T-cell (primary cell): ENCODE measurements at regions not wholly inside any gene's neighbourhood (a gene's known extent, or its start where the extent isn't known, plus 50 kb on each side); places are given as distances from the start of the nearest gene placed in this dataset.
A peak's percentile ranks its signal among the peaks of the same experiment; 100 is the strongest.

ENCODE experiments used
- ATAC-seq, 4 experiments: fragments of 200-7000 bp in 3 of 4; fragments of 150-1000 bp in 1 of 4; cut with Tn5 transposase; replicated peaks in 1 of 4; 1 replicate in 3 of 4; 2 replicates in 1 of 4; pipeline ENCODE4 v1.10.0; 2021; ENCODE audit warnings: moderate library complexity in 3 of 4, mild to moderate bottlenecking in 2 of 4, moderate number of reproducible peaks in 1 of 4
- CTCF ChIA-PET, 2 donors: fragments of 300-600 bp; sonication (Branson Sonifier 250); formaldehyde crosslinking; loops; one replicate each; lab custom pipeline; 2022; ENCODE audit warnings: antibody characterized with exemption in 2 of 2; lab: Charles Lee
- POLR2A ChIA-PET, 2 donors: fragments of 300-600 bp; sonication (Branson Sonifier 250); formaldehyde crosslinking; loops; one replicate each; lab custom pipeline; 2022; ENCODE audit warnings: antibody characterized with exemption in 2 of 2; lab: Charles Lee
- DNase-seq, 35 experiments: peaks; one replicate each; pipeline versions ENCODE4 v3.0.0 to v3.0.0-alpha.2; 2013 to 2023
- H3K27ac ChIP-seq: one replicate; pipeline ENCODE4 v1.5.1; 2013; ENCODE audit warnings: low read length
- H3K27me3 ChIP-seq, 2 experiments: replicated peaks in 1 of 2; 1 replicate in 1 of 2; 2 replicates in 1 of 2; pipeline versions ENCODE4 v1.6.1 to v1.7.0; 2013; ENCODE audit warnings: low read length in 1 of 2, mixed read lengths in 1 of 2; ENCODE audit not compliant: control insufficient read depth in 2 of 2, insufficient read depth in 2 of 2; ENCODE audit errors: extremely low read depth in 1 of 2
- H3K36me3 ChIP-seq, 2 donors: 1 replicate in 1 of 2; 2 replicates in 1 of 2; pipeline versions ENCODE4 v1.6.1 to v1.7.0; 2013; ENCODE audit warnings: low read length in 1 of 2; ENCODE audit not compliant: control insufficient read depth in 2 of 2, insufficient read depth in 1 of 2; ENCODE audit errors: extremely low read depth in 1 of 2
- H3K4me1 ChIP-seq, 2 experiments: 1 replicate in 1 of 2; 2 replicates in 1 of 2; pipeline versions ENCODE4 v1.6.1 to v1.7.0; 2013; ENCODE audit warnings: low read length in 2 of 2, mixed read lengths in 1 of 2; ENCODE audit not compliant: insufficient read depth in 2 of 2, control insufficient read depth in 1 of 2; ENCODE audit errors: extremely low read depth in 1 of 2
- H3K4me3 ChIP-seq, 2 donors: 1 replicate in 1 of 2; 2 replicates in 1 of 2; pipeline versions ENCODE4 v1.5.1 to v1.7.0; 2013; ENCODE audit warnings: mild to moderate bottlenecking in 2 of 2, low read length in 1 of 2, moderate library complexity in 1 of 2; ENCODE audit not compliant: control insufficient read depth in 1 of 2; ENCODE audit errors: extremely low read depth in 1 of 2
- H3K9me3 ChIP-seq: 2 replicates; pipeline ENCODE4 v1.7.0; 2013
- H3K27ac Mint-ChIP-seq, 2 donors: one replicate each; pipeline ENCODE4 v1.8.0; 2020 to 2021; ENCODE audit warnings: mild to moderate bottlenecking in 2 of 2, mixed read lengths in 2 of 2
- H3K27me3 Mint-ChIP-seq, 2 donors: one replicate each; pipeline ENCODE4 v1.8.0; 2021 to 2022; ENCODE audit warnings: mixed read lengths in 2 of 2
- H3K36me3 Mint-ChIP-seq: one replicate; pipeline ENCODE4 v1.8.0; 2021; ENCODE audit warnings: mixed read lengths
- H3K4me1 Mint-ChIP-seq, 3 donors: one replicate each; pipeline ENCODE4 v1.8.0; 2020 to 2022; ENCODE audit warnings: mixed read lengths in 3 of 3, mild to moderate bottlenecking in 1 of 3
- H3K4me3 Mint-ChIP-seq, 3 donors: one replicate each; pipeline ENCODE4 v1.8.0; 2020 to 2022; ENCODE audit warnings: mild to moderate bottlenecking in 3 of 3, mixed read lengths in 3 of 3, moderate library complexity in 3 of 3
- H3K9me3 Mint-ChIP-seq, 3 donors: one replicate each; pipeline ENCODE4 v1.8.0; 2020 to 2022; ENCODE audit warnings: mixed read lengths in 3 of 3
- WGBS: methylation state at CpG from one replicate; pipeline ENCODE4 v1.1.5; 2013; ENCODE audit warnings: missing lambda C conversion rate; ENCODE audit not compliant: insufficient coverage; 5-methylcytosine and 5-hydroxymethylcytosine counted together

- WGBS: 86% methylated on average over 15 of the region's 18 CpGs
- H3K27me3 ChIP-seq: peaks cover 0 to 20% of the 10 kb centered on the region in 2 experiments
- ATAC-seq: no peak
- H3K9me3 ChIP-seq: no peaks in the 10 kb centered on the region
- H3K27ac Mint-ChIP-seq: no peak overlapping the region
- no peaks in the 10 kb centered on the region for H3K9me3 Mint-ChIP-seq
- CTCF ChIA-PET: no interaction called here
- H3K4me1 ChIP-seq: peaks cover 0 to 12% of the 10 kb centered on the region in 2 experiments
- H3K36me3 Mint-ChIP-seq: no peaks in the 10 kb centered on the region
- DNase-seq: no peak
- peaks cover 8 to 19% (median 16%) of the 10 kb centered on the region in 3 donors for H3K4me1 Mint-ChIP-seq
- no peak overlapping the region for H3K4me3 Mint-ChIP-seq
- H3K27me3 Mint-ChIP-seq: peaks cover 4 to 16% of the 10 kb centered on the region in 2 donors
- H3K27ac ChIP-seq: no peak overlapping the region
- POLR2A ChIA-PET: no interaction called here
- no peak overlapping the region for H3K4me3 ChIP-seq
- no peaks in the 10 kb centered on the region for H3K36me3 ChIP-seq
Observed at GRCh38 chr12:34215213-34215892, 193.1 kb downstream of the ALG10 start.

- no peak overlapping the region for H3K4me3 Mint-ChIP-seq
Observed at GRCh38 chr12:34215893-34216285, 193.6 kb downstream of the ALG10 start.

GRCh38 chr12:34217660-34218059, 195.4 kb downstream of the ALG10 start:
- CTCF ChIA-PET: no interaction called here

More at GRCh38 chr12:34215893-34216285, 193.6 kb downstream of the ALG10 start:
- ATAC-seq: no peak
- H3K9me3 Mint-ChIP-seq: no peaks in the 10 kb centered on the region
- H3K27ac Mint-ChIP-seq: no peak overlapping the region
- Histone ChIP-seq H3K27ac (no peak overlapping the region), H3K4me3 (no peak overlapping the region), H3K4me1 (peaks cover 0 to 12% of the 10 kb centered on the region in 2 experiments), H3K36me3 (no peaks in the 10 kb centered on the region), H3K9me3 (no peaks in the 10 kb centered on the region), H3K27me3 (peaks cover 0 to 20% of the 10 kb centered on the region in 2 experiments)
- WGBS: 94% methylated on average over 6 of the region's 12 CpGs
- H3K27me3 Mint-ChIP-seq: peaks cover 4 to 16% of the 10 kb centered on the region in 2 donors
- ChIA-PET CTCF (no interaction called here), POLR2A (no interaction called here)
- H3K4me1 Mint-ChIP-seq: peaks cover 8 to 19% (median 16%) of the 10 kb centered on the region in 3 donors
- no peak for DNase-seq
- H3K36me3 Mint-ChIP-seq: no peaks in the 10 kb centered on the region

GRCh38 chr12:34218193-34219045, 196.1 kb downstream of the ALG10 start:
- Histone ChIP-seq H3K4me1 (peaks cover 0 to 12% of the 10 kb centered on the region in 2 experiments), H3K4me3 (peak overlapping the region; percentile 54 to 59), H3K9me3 (no peaks in the 10 kb centered on the region), H3K27me3 (peaks cover 0 to 14% of the 10 kb centered on the region in 2 experiments), H3K27ac (no peak overlapping the region), H3K36me3 (no peaks in the 10 kb centered on the region)
- H3K27me3 Mint-ChIP-seq: peaks cover 7 to 20% of the 10 kb centered on the region in 2 donors
- H3K36me3 Mint-ChIP-seq: no peaks in the 10 kb centered on the region
- WGBS: 7% methylated on average over 23 of the region's 39 CpGs
- ATAC-seq (peak; percentile 64 to 75 (median 70)), DNase-seq (peak in 32 of 35 experiments; percentile 17 to 79 (median 46))
- H3K27ac Mint-ChIP-seq: peak overlapping the region in 1 of 2 donors; percentile 69
- H3K4me3 Mint-ChIP-seq: peak overlapping the region; percentile 80 to 91 (median 82)
- ChIA-PET CTCF (no interaction called here), POLR2A (no interaction called here)
- peaks cover 8 to 19% (median 16%) of the 10 kb centered on the region in 3 donors for H3K4me1 Mint-ChIP-seq
- no peaks in the 10 kb centered on the region for H3K9me3 Mint-ChIP-seq

More at GRCh38 chr12:34217660-34218059, 195.4 kb downstream of the ALG10 start:
- peaks cover 0 to 12% of the 10 kb centered on the region in 2 experiments for H3K4me1 ChIP-seq
- H3K36me3 ChIP-seq: no peaks in the 10 kb centered on the region
- Mint-ChIP-seq H3K27ac (no peak overlapping the region), H3K27me3 (peaks cover 7 to 20% of the 10 kb centered on the region in 2 donors), H3K4me3 (no peak overlapping the region), H3K4me1 (peaks cover 8 to 19% (median 16%) of the 10 kb centered on the region in 3 donors), H3K36me3 (no peaks in the 10 kb centered on the region), H3K9me3 (no peaks in the 10 kb centered on the region)
- H3K27ac ChIP-seq: no peak overlapping the region
- 83% methylated on average over 11 of the region's 14 CpGs for WGBS
- peaks cover 0 to 14% of the 10 kb centered on the region in 2 experiments for H3K27me3 ChIP-seq
- DNase-seq: no peak
- POLR2A ChIA-PET: no interaction called here
- ATAC-seq: no peak
- no peaks in the 10 kb centered on the region for H3K9me3 ChIP-seq
- no peak overlapping the region for H3K4me3 ChIP-seq

GRCh38 chr12:34219046-34219770, 196.9 kb downstream of the ALG10 start:
- CTCF ChIA-PET: interaction anchor here in 1 of 2 donors (0.6 to 0.7 kb wide), 2 partner anchors 95 to 704 kb away, joined by 3 read pairs; no protein-coding TSS in a partner anchor
- H3K9me3 Mint-ChIP-seq: no peaks in the 10 kb centered on the region
- DNase-seq (peak in 4 of 35 experiments; percentile 1 to 21 (median 14)), ATAC-seq (peak in 2 of 4 experiments; percentile 9 to 28)
- Histone ChIP-seq H3K27me3 (peaks cover 0 to 14% of the 10 kb centered on the region in 2 experiments), H3K4me1 (peaks cover 0 to 12% of the 10 kb centered on the region in 2 experiments), H3K4me3 (peak overlapping the region; percentile 54 to 59), H3K36me3 (no peaks in the 10 kb centered on the region), H3K9me3 (no peaks in the 10 kb centered on the region), H3K27ac (no peak overlapping the region)
- H3K4me1 Mint-ChIP-seq: peaks cover 8 to 19% (median 16%) of the 10 kb centered on the region in 3 donors
- WGBS: 51% methylated on average over 31 of the region's 42 CpGs
- peaks cover 7 to 20% of the 10 kb centered on the region in 2 donors for H3K27me3 Mint-ChIP-seq
- POLR2A ChIA-PET: no interaction called here
- H3K36me3 Mint-ChIP-seq: no peaks in the 10 kb centered on the region
- H3K4me3 Mint-ChIP-seq: peak overlapping the region; percentile 80 to 91 (median 82)
- H3K27ac Mint-ChIP-seq: no peak overlapping the region
